ENCODE measurements at regions not wholly inside any gene's neighbourhood (a gene's known extent, or its start where the extent isn't known, plus 50 kb on each side); places are given as distances from the start of the nearest gene placed in this dataset.

DNA sequence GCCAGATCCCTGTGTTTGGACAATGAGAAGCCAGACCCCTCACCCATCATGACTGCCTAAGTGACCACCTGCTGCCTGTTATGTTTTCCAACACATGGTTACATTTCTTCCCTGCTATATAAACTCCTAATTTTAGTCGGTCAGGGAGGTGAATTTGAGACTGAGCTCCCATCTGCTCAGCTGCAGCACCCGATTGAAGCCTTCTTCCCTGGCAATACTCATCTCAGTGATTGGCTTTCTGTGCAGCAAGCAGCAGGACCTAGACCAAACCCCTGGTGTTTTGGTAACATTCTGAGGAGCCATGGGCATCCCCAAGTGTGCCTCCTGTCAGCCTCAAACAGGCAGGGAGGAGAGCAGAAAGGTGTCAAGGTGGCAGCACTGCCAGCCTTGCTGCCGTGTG is 141.2 kb downstream of the CD8B2 start:
- DNase-seq (ENCODE audit: low spot score): no peak

DNA sequence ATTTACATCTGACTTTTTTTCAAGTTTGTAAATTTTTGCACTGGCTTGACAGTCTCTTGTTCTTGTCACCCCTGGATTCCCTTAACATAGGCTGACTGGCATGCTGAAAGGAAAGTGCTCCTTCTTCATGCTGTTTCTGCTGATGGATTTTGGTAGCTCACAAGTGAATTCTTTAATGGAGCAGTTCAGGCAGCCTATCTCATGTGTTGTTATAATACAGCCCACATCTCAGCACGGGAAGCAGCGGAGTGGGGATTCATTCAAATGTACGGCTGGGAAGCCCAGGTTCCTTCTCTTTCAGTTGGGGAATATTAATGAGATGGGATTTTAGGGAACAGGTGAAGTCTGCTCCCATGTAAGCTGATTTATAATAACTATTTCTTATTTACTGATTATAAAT is 142.8 kb downstream of the CD8B2 start:
- DNase-seq (ENCODE audit: low spot score): no peak

DNA sequence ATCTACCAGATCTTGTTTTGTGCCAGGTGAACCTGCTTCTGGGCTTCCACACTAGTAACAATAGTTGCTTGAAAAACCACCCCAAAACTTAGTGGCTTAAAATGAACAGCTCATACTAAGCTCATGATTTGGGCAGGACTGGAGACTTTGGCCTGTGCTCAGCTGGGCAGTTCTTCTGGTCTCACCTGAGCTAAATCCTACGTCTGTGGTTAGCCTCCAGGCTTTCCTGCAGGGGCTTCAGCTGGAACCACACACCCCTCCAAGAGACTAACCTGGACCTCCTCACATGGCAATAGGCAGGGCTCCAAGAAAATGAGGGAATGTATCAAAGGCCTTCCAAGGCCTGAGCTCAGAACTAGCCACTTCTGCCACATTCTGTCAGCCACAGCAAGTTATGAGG is 144.1 kb downstream of the CD8B2 start:
- no peak for DNase-seq (ENCODE audit: low spot score)

DNA sequence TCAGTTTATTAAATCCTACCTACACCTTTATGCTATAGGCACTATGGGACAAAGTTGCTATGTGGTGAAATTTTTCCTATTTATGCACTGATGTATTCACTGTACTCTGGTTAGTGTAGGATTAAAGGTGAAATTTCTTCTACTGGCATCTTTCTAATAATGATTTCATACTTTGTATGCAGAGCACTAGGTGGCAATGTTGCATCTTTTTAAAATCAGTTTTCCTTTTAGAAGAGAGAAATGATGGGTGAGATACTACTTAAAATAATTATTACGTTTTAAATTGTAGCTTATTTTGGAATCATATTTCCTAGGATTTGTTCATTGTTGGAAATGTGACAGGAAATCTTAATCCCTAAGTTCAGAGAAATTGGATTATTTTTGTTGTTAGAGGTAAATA is 150.9 kb downstream of the CD8B2 start:
- DNase-seq (ENCODE audit: low spot score): peak; percentile 36

DNA sequence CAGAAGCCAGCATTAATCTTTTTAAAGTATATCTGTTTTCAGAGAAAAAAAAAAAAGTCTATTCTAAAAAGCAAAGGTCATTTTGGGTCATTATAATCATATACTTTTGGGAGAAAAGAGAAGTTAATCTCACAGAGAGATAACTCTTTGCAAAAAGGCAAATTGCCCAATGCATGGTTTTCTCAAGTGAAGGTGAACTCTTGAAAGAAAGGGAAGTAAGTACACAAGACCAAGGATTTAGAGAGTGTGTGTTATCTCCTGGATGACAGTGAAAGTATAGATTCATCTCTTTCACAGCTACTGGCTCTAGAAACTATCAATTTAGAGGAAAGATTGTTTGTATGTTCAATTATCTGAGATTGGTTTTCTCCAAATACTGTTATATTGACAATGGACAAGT is 151.4 kb downstream of the CD8B2 start:
- no peak for DNase-seq (ENCODE audit: low spot score)

DNA sequence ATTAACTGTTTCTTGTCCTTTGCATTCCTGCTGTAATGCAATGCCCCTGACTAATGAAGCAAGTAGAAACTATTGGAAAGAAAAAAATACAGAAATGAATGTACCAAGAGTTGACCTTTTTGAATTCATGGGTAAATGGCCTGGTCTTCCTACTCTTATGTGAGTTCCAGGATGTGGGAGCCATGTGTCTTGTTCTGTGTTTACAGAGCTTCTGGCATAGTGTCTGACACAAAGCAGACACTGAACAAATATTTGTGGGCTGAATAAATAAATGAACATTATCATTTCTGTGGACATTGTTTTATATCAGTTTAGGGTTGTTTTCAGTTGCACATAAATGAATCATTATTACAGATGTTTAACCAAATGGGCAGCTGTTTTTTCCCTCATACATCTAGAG is 155.5 kb downstream of the CD8B2 start:
- DNase-seq (ENCODE audit: low spot score): no peak

DNA sequence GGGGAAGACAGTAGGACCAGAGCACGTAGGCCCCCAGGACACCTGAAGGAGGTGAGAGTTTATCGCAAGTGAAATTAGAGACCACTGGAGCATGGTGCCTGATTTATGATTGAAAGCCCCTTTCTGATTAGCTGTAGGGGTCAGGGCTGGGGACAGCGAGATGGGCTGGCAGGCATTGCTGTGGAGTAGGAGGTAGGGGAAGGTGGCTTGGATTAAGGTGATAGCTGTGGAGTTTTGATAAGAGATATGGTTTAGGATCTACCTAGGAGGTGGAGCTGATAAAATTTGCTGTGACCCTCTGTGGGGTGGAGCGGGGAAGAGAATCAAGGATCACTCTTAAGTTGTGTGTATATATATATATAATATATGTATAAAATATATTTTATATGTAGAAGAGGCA is 157.5 kb downstream of the CD8B2 start:
- DNase-seq (ENCODE audit: low spot score): no peak

DNA sequence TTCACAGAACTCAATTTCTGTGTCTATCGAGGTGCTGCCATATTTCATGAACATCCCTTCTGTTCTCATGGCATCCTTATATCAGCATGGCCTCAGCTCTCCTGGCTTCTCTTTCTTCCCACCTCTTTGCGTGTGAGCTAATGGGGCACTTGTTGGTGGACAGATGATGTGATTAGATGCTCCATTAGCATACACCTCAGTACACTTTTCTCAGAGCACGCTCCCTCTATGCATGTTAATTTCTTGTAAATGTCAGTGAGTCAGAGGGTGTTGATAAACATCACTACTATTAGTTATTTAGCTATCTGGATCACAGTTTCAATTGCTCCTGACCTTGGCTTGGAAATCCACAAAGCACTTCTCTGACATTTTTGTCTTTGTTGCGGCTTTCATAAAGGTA is 159.4 kb downstream of the CD8B2 start:
- no peak for DNase-seq (ENCODE audit: low spot score)

DNA sequence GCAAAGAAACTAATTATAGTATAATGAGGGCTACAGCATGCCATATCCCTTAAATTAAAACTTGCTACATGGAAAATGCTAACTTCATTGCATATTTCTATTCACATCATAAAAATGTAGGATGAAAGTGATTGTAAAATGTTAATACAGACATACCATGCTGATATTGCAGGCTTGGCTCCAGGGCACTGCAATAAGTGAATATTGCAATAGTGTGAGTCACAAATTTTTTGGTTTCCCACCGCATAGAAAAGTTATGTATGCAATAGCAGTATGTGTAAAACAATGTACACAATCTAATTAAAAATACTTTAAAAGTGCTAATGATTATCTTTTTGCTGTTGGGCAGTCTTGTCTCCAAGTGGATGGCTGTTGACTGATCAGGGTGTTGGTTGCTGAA is 162.1 kb downstream of the CD8B2 start:
- no peak for DNase-seq (ENCODE audit: low spot score)

DNA sequence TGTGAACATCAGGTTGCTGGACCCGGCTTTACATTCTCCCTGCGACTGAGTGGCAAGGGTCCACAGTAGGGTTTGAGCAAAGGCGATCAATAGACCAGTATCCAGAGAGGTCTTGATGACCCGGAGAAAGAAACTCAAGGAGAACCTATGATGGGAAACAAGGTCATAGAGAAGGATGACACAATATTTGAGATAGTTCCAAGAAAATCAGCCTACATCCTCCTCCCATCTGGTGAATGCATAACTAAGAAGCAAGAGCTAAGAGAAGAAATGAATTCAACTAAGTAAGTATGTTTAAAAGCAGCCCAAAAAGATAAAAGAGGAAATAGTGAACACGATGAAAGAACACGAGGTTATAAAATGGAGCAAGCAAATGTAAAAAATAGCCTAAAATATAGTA is 166.3 kb downstream of the CD8B2 start:
- DNase-seq (ENCODE audit: low spot score): no peak

DNA sequence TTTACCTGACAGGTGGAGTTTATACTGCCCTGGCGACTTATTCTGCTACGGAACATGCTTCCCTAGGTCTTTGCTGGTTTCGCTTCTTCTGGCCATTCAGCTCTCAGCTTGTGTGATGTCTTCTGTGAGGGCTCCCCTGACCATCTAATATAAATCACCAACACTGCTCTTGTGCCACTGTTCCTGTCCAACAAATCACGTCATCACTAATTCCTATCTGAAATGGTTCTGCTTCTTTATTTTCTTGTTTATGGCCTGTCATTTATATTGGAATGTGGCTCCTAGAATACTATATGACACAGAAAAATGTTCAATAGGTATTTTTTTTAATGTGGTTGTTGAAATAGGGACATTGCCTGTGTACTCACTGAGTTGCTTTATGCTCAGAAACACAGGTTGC is 171.5 kb downstream of the CD8B2 start:
- DNase-seq (ENCODE audit: low spot score): no peak

DNA sequence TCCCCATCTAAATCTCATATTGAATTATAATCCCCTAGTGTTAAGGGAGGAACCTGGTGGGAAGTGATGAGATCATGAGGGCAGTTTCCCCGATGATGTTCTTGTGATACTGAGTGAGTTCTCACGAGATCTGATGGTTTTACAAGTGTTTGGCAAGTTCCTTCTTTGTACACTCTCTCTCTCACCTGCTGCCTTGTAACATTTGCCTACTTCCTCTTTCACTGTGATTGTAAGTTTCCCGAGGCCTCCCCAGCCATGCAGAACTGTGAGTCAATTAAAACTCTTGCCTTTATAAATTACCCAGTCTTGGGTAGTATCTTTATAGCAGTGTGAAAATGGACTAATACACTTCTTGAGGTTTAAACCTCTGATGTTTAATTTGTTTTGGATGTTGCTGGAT is 177.5 kb downstream of the CD8B2 start:
- DNase-seq (ENCODE audit: low spot score): no peak

DNA sequence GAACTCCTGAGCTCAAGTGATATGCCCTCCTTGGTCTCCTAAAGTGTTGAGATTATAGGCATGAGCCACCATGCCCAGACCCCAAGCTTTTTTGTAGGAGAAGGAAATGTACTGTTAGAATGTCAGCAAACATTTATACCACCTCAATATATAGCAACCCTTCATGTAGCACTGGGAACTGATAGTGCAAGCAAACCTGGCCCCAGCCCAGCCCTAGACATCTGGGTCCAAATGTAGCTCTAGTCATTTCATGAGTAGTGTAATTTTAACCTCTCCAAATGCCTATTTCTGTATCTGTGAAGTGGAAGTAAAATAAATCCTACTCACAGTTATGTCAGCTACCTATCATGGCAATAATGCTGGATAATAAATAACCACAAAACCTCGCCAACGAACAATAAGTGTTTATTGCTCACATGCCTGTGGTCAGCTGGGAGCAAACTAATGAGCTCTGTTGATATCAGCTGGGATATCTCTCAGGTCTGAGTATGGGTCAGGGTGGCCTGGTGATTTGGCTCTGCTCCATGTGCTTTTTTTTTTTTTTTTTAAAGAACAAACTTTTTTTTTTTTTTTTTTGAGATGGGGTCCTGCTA is 180.4 kb downstream of the CD8B2 start:
- no peak for DNase-seq (ENCODE audit: low spot score)

DNA sequence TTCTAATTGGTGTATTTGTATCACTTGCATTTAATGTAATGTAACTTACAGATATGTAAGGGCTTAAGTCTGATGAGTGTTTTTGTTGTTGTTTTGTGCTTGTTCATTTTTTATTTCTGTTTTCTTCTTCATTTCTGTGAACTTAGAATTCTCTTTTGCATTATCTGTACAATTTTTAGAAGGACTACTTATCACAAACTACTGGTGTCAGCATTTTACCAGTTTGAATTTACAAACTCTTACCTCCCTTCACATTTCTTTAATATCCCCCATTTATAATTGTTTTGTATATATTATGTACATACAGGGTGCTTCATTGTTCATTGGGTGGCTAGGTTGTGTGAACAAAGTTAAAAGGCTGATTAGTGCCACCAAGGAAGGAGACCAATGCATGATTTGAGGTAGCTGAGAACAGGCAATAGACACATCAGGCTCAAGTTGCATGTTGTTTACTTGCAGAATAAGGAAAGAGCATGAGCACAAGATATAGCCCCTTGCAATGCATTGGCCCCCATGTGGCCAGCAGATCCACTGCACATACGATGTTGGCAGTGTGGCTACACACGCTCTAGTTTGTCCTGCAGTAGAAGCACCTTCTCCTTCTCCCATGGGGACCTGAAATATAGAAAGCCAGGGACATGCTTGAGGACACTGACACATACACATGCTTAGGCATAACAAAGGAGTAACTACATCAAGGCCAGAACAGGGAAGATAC is 198.2 kb downstream of the CD8B2 start:
- peak; percentile 9 for DNase-seq (ENCODE audit: low spot score)

DNA sequence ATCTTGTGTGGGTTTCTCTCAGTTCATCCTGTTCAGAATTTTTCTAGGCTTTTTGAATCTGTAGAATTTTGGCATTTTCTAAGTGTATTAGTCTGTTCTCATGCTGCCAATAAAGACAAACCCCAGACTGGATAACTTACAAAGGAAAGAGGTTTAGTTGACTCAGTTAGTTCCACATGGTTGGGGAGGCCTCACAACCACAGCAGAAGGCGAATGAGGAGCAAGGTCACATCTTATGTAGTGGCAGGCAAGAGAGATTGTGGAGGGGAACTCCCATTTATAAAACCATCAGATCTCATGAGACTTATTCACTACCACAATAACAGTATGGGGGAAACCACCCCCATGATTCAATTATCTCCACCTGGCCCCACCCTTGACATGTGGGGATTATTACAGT is 199.2 kb downstream of the ST6GAL2 start:
- no peak for DNase-seq (ENCODE audit: low spot score)

DNA sequence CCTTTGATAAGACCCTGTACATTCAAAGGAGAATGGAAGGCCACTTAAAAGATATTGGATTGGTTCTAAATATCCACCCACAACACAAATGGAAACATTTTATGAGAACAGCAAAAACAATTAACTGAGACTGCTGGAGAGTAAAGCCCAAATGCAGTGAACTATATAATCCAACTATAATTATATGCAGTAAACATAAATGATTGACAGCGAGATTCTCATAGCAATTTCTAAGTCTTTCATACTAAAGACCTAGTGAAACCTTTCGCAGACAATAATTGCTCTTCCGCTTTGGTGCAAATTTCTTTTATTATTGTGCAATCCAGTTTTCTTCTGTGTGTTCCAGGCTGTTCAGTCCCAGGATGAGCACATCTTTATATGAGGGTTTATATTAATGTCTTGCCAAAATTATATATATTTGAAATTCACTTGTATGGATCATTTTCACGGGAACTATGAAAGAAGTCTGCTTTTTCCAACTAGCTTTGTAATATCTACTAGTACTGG is 190.9 kb downstream of the ST6GAL2 start:
- DNase-seq (ENCODE audit: low spot score): no peak

DNA sequence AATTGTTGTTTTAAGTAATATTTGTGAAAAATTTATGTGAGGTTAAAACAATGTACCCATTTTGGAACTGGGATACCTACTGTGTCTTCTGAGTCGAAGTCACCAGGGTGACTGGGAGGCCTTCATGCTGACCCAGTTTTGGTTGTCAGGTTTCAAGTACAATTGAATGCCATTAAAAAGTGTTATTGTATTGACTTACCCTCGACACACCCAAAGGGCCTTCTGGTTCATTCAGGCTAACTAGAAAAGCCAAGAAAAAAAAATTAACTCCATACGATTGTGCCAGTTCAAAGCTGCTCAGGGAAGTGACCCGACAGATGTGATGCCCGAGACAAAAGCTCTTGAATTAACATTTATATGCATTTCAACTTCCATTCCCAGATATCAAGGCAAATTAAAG is 190.0 kb downstream of the ST6GAL2 start:
- no peak for DNase-seq (ENCODE audit: low spot score)

DNA sequence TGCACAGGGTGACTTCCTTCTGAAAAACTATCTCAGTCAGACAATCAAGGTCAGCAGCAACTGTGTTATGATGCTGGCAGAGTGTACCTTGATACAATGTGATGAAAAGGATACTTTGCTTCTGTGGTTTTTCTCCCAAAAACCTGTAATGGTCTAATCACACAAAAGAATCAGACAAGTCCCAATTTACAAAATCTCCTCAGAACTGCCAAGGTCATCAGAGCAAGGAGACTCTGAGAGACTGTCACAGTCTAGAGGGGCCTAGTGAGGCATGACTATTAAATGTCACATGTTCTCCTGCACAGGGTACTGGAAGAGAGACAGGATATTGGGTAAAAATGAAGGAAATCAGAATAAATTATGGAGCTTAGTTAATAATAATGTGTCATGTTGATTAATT is 185.4 kb downstream of the ST6GAL2 start:
- DNase-seq (ENCODE audit: low spot score): no peak

DNA sequence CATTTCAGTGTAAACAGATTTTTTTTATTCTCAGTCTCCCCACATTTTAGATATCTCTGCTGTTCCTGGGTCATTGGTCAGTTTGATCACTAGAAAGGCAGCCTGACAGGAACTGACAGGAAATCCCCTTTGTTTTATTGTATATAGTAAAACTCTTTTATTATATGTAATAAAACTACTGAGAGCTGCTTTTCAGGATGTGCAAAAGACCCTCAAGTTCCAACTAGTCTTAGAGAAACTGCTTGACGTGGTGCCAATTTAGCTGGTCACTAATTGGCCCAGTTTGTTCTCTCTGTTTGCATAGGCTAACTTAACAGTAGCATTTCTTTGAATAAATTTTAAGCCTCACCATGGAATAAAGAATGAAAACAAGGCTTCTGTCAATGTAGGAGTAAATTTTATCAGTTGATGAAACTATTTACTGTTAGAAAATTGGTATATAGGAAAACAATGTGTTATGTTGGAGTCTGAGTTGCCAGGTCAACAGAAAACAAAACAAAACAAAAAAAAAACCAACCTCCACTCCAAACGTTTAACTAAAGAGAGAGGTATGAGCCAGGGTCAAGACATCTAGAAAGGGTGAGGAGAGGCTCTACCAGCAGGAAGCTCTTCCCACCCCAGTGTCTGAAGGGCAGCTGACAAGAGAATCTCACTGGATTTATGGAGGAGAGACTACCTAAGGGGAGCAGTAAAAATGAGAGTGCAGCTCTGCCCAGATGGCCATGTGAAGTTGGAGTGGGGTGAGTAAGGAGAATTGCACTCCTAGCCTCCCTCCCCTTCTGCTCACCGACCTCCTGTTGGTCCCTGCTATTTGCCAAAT is 184.6 kb downstream of the ST6GAL2 start:
- DNase-seq (ENCODE audit: low spot score): no peak

DNA sequence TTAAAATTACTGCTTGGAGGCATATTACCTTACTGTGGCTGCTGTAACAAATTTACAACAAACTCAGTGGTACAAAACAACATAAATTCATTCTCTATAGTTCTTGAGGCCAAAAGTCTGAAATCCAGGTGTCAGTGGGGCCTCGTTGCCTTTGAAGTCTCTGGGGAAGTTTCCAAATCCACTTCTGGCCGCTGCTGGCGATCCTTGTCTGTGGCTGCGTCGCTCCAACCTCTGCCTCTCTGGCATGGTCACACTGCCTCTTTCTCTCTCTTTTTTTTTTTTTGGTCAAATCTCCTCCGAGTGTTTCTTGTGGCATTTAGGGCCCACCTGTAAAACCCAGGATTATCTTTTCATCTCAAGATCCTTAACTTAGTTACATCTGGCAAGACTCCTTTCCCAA is 182.8 kb downstream of the ST6GAL2 start:
- DNase-seq (ENCODE audit: low spot score): no peak

DNA sequence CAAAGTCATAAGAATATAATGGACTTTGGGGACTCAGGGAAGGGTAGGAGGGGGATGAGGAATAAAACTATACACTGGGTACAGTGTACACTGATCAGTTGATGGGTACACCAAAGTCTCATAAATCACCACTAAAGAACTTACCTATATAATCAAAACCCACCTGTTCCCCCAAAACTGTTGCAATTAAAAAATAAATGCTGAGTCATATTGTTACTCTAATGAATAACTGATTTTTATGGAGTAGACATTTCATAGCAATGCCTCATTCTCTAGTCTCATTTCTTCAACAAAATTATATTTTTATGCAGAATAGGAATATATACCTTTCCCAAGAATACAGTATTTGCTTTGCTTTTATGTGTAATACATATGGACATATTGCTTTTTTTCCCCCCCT is 181.2 kb downstream of the ST6GAL2 start:
- no peak for DNase-seq (ENCODE audit: low spot score)

DNA sequence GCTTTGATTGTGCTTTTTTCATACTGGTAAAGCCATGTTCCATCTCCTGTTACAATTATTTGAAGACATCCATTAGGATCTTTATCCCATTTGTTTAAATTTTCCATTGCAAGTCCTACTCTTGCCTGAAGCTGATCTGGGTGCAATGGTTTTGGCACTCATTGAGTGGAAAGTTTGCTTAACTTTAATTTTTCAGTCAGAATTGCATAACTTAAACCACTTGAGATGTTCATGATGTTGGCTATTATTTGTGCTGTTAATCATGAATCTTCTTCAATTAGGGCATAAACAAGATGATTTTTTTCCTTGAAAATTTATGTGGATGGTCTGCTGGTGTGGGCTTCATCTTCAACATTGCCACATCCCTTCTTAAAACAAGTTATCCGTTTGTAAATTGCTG is 180.1 kb downstream of the ST6GAL2 start:
- DNase-seq (ENCODE audit: low spot score): no peak

DNA sequence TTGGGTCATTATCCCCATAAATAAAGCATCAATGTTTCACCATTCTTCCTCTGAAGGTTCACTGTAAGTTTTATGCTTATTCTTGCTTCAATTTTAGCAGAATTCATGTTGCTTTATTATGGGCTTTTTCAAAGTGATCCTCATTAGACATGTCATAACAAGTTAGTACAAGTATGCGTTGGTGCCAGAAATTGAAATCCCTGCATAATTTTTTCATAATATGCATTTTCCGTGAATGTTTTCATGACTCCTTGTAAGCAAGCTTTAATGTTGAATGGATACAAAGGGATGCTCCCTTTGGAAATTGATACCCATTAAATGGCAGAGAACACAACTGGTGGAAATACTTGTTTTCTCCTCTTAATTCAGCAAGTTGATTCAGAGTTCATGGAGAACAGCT is 179.7 kb downstream of the ST6GAL2 start:
- DNase-seq (ENCODE audit: low spot score): no peak

All from SK-N-DZ (cell line).